SK-N-SH treated with all-trans-retinoic acid at 6 μM for 48 hours (cell line): ENCODE measurements at regions not wholly inside any gene's neighbourhood (a gene's known extent, or its start where the extent isn't known, plus 50 kb on each side); places are given as distances from the start of the nearest gene placed in this dataset.

ENCODE experiments used
- ATAC-seq: fragments of 200-7000 bp; cut with Tn5 transposase; 3 replicates; pipeline ENCODE4 v1.9.1; 2020; ENCODE audit warnings: mild to moderate bottlenecking, moderate library complexity
- ARNTL ChIP-seq: fragments of 450-650 bp; formaldehyde crosslinking; IDR thresholded peaks from 2 replicates; pipeline ENCODE4 v1.5.0; 2020; ENCODE audit warnings: low read depth, mild to moderate bottlenecking, moderate library complexity, borderline replicate concordance
- GLIS3 ChIP-seq: fragments of 250-450 bp; sonication (Bioruptor Pico); IDR thresholded peaks from 2 replicates; pipeline ENCODE4 v1.5.0; 2020; ENCODE audit warnings: mild to moderate bottlenecking, moderate library complexity
- ISL1 ChIP-seq: fragments of 250-450 bp; sonication (Bioruptor Pico); IDR thresholded peaks from 2 replicates; pipeline ENCODE4 v2.1.2; 2022; ENCODE audit warnings: mild to moderate bottlenecking, moderate library complexity
- OSR1 ChIP-seq: fragments of 250-450 bp; sonication (Bioruptor Pico); IDR thresholded peaks from 2 replicates; pipeline ENCODE4 v1.8.0; 2022; ENCODE audit warnings: moderate library complexity, mild to moderate bottlenecking, inconsistent platforms
- PPARA ChIP-seq: fragments of 250-450 bp; sonication (Bioruptor Pico); IDR thresholded peaks from 2 replicates; pipeline ENCODE4 v1.5.0; 2020; ENCODE audit warnings: mild to moderate bottlenecking, borderline replicate concordance
- RARB ChIP-seq: fragments of 250-450 bp; sonication (Bioruptor Pico); IDR thresholded peaks from 2 replicates; pipeline ENCODE4 v1.8.0; 2021; ENCODE audit warnings: mild to moderate bottlenecking, moderate library complexity
- ZC3H10 ChIP-seq: fragments of 250-450 bp; sonication (Bioruptor Pico); IDR thresholded peaks from 2 replicates; pipeline ENCODE4 v1.5.1; 2021; ENCODE audit warnings: mild to moderate bottlenecking, moderate library complexity
- ZFP3 ChIP-seq: fragments of 250-450 bp; sonication (Bioruptor Pico); IDR thresholded peaks from 2 replicates; pipeline ENCODE4 v1.5.0; 2020; ENCODE audit warnings: mild to moderate bottlenecking, moderate library complexity
- ZFP30 ChIP-seq: fragments of 450-650 bp; formaldehyde crosslinking; IDR thresholded peaks from 2 replicates; pipeline ENCODE4 v1.5.0; 2022; ENCODE audit warnings: mild to moderate bottlenecking, moderate library complexity
- ZNF565 ChIP-seq: fragments of 450-650 bp; formaldehyde crosslinking; conservative IDR thresholded peaks from 2 replicates; pipeline ENCODE4 v1.5.0; 2020; ENCODE audit warnings: low read depth, mild to moderate bottlenecking, moderate library complexity
- ZNF70 ChIP-seq: fragments of 450-650 bp; formaldehyde crosslinking; IDR thresholded peaks from 2 replicates; pipeline ENCODE4 v1.5.0; 2020; ENCODE audit warnings: mild to moderate bottlenecking, moderate library complexity
- ZNF8 ChIP-seq: fragments of 450-650 bp; formaldehyde crosslinking; IDR thresholded peaks from 2 replicates; pipeline ENCODE4 v1.5.0; 2020; ENCODE audit warnings: mild to moderate bottlenecking, moderate library complexity
- TF ChIP-seq, protein P1 (sequence below): fragments of 250-450 bp; sonication (Bioruptor Pico); IDR thresholded peaks from 2 replicates; pipeline ENCODE4 v1.5.1; 2020; ENCODE audit warnings: low read depth, mild to moderate bottlenecking, moderate library complexity
- TF ChIP-seq, protein P2 (sequence below): fragments of 250-450 bp; sonication (Bioruptor Pico); IDR thresholded peaks from 2 replicates; pipeline ENCODE4 v1.5.1; 2021; ENCODE audit warnings: mild to moderate bottlenecking, moderate library complexity
- TF ChIP-seq, protein P3 (sequence below): fragments of 250-450 bp; sonication (Bioruptor Pico); IDR thresholded peaks from 2 replicates; pipeline ENCODE4 v1.5.0; 2020; ENCODE audit warnings: mild to moderate bottlenecking, moderate library complexity
- TF ChIP-seq, protein P4 (sequence below): fragments of 250-450 bp; sonication (Bioruptor Pico); IDR thresholded peaks from 2 replicates; pipeline ENCODE4 v1.8.0; 2021; ENCODE audit warnings: low read depth, mild to moderate bottlenecking, moderate library complexity, borderline replicate concordance
- TF ChIP-seq, protein P5 (sequence below): fragments of 250-450 bp; sonication (Bioruptor Pico); IDR thresholded peaks from 2 replicates; pipeline ENCODE4 v1.8.0; 2020; ENCODE audit warnings: mild to moderate bottlenecking, moderate library complexity, borderline replicate concordance

DNA sequence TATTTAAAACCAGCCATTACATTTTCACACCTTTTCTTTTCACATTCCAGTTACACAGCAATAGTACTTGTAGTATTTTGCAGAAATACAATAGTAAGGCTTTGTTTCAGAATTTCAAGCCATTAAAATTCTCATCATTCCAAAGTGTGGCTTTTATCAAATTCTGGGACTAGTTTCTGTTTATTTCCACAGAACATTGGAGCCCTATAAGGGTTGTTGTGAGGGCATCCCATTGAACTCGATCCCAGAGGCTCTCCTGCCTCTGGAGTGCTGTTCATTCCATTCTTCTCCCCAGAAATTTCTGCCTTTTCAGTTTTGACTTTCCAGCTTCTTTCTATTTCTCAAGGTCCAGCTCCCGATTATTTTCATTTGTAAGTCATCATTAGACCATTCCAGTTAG is 645.5 kb downstream of the ADGRL2 start:
- no peak for TF ChIP-seq ISL1
- TF ChIP-seq, protein P1, sequence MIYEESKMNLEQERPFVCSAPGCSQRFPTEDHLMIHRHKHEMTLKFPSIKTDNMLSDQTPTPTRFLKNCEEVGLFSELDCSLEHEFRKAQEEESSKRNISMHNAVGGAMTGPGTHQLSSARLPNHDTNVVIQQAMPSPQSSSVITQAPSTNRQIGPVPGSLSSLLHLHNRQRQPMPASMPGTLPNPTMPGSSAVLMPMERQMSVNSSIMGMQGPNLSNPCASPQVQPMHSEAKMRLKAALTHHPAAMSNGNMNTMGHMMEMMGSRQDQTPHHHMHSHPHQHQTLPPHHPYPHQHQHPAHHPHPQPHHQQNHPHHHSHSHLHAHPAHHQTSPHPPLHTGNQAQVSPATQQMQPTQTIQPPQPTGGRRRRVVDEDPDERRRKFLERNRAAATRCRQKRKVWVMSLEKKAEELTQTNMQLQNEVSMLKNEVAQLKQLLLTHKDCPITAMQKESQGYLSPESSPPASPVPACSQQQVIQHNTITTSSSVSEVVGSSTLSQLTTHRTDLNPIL (CRISPR knock-in tag) = no peak
- no peak for TF ChIP-seq ZFP3 (CRISPR knock-in tag)
- TF ChIP-seq RARB (CRISPR knock-in tag) = no peak
- no peak for TF ChIP-seq ARNTL (CRISPR knock-in tag)
- TF ChIP-seq, protein P2, sequence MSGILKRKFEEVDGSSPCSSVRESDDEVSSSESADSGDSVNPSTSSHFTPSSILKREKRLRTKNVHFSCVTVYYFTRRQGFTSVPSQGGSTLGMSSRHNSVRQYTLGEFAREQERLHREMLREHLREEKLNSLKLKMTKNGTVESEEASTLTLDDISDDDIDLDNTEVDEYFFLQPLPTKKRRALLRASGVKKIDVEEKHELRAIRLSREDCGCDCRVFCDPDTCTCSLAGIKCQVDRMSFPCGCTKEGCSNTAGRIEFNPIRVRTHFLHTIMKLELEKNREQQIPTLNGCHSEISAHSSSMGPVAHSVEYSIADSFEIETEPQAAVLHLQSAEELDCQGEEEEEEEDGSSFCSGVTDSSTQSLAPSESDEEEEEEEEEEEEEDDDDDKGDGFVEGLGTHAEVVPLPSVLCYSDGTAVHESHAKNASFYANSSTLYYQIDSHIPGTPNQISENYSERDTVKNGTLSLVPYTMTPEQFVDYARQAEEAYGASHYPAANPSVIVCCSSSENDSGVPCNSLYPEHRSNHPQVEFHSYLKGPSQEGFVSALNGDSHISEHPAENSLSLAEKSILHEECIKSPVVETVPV (CRISPR knock-in tag) = no peak
- TF ChIP-seq, protein P3, sequence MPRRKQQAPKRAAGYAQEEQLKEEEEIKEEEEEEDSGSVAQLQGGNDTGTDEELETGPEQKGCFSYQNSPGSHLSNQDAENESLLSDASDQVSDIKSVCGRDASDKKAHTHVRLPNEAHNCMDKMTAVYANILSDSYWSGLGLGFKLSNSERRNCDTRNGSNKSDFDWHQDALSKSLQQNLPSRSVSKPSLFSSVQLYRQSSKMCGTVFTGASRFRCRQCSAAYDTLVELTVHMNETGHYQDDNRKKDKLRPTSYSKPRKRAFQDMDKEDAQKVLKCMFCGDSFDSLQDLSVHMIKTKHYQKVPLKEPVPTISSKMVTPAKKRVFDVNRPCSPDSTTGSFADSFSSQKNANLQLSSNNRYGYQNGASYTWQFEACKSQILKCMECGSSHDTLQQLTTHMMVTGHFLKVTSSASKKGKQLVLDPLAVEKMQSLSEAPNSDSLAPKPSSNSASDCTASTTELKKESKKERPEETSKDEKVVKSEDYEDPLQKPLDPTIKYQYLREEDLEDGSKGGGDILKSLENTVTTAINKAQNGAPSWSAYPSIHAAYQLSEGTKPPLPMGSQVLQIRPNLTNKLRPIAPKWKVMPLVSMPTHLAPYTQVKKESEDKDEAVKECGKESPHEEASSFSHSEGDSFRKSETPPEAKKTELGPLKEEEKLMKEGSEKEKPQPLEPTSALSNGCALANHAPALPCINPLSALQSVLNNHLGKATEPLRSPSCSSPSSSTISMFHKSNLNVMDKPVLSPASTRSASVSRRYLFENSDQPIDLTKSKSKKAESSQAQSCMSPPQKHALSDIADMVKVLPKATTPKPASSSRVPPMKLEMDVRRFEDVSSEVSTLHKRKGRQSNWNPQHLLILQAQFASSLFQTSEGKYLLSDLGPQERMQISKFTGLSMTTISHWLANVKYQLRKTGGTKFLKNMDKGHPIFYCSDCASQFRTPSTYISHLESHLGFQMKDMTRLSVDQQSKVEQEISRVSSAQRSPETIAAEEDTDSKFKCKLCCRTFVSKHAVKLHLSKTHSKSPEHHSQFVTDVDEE (CRISPR knock-in tag) = no peak
- no peak for ATAC-seq

DNA sequence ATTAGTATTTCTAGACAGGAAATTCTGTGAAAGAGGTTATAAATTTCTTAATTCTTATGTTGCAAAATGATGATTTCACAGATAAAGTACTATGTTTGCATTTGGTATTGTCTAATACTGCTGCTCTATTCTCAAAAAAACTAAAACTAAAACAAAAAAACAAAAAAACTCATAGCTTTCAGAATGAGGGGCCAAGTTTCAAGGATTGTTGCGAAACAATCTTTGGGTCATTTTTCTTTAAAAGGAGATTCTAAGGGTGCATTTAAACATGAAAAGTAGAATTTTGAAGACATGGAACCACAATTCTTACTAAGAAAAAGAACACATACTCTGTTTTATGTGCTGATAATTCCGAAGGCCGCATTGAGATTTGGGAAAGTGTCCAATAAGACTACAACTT is 645.1 kb downstream of the ADGRL2 start:
- ATAC-seq = no peak

DNA sequence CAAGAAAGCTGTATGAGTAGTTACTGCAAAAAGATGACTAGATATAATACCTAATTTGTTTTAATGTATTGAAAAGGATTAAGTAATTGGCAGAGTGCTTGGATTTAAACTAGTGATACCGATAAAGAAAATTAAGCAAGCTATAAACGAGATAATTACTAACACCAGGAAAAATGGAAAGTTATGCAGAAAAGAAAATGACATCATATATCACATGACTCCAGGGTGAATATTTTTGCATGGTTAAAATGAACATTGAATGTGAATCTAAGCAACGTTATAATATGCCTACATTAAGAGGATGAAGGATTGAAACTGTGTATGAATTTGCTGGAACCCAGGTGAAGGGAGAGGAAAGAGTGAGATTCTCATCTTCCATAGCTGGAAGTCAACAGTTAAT is 644.4 kb downstream of the ADGRL2 start:
- no peak for ATAC-seq
- TF ChIP-seq GLIS3 (CRISPR knock-in tag) (no peak), ZNF70 (CRISPR knock-in tag) (no peak), ZFP30 (CRISPR knock-in tag) (no peak), ZC3H10 (CRISPR knock-in tag) (no peak), ZNF565 (no peak), OSR1 (no peak), PPARA (CRISPR knock-in tag) (no peak)
- TF ChIP-seq, protein P3 (CRISPR knock-in tag) = no peak
- TF ChIP-seq, protein P2 (CRISPR knock-in tag) = no peak
- TF ChIP-seq, protein P4, sequence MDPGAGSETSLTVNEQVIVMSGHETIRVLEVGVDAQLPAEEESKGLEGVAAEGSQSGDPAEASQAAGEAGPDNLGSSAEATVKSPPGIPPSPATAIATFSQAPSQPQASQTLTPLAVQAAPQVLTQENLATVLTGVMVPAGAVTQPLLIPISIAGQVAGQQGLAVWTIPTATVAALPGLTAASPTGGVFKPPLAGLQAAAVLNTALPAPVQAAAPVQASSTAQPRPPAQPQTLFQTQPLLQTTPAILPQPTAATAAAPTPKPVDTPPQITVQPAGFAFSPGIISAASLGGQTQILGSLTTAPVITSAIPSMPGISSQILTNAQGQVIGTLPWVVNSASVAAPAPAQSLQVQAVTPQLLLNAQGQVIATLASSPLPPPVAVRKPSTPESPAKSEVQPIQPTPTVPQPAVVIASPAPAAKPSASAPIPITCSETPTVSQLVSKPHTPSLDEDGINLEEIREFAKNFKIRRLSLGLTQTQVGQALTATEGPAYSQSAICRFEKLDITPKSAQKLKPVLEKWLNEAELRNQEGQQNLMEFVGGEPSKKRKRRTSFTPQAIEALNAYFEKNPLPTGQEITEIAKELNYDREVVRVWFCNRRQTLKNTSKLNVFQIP (CRISPR knock-in tag) = no peak

More for the DNA sequence above, 645.1 kb downstream of the ADGRL2 start:
- TF ChIP-seq, protein P3 (CRISPR knock-in tag) = no peak
- TF ChIP-seq, protein P5, sequence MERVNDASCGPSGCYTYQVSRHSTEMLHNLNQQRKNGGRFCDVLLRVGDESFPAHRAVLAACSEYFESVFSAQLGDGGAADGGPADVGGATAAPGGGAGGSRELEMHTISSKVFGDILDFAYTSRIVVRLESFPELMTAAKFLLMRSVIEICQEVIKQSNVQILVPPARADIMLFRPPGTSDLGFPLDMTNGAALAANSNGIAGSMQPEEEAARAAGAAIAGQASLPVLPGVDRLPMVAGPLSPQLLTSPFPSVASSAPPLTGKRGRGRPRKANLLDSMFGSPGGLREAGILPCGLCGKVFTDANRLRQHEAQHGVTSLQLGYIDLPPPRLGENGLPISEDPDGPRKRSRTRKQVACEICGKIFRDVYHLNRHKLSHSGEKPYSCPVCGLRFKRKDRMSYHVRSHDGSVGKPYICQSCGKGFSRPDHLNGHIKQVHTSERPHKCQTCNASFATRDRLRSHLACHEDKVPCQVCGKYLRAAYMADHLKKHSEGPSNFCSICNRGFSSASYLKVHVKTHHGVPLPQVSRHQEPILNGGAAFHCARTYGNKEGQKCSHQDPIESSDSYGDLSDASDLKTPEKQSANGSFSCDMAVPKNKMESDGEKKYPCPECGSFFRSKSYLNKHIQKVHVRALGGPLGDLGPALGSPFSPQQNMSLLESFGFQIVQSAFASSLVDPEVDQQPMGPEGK (CRISPR knock-in tag) = no peak
- TF ChIP-seq ZFP3 (CRISPR knock-in tag) (no peak), ZNF8 (no peak), PPARA (CRISPR knock-in tag) (no peak)
